NB4 (cell line): ENCODE measurements at regions not wholly inside any gene's neighbourhood (a gene's known extent, or its start where the extent isn't known, plus 50 kb on each side); places are given as distances from the start of the nearest gene placed in this dataset.

Experiments
- DNase-seq: peaks from one replicate; pipeline ENCODE4 v3.0.0; 2010; ENCODE audit warnings: low read depth
- H3K4me3 ChIP-seq: one replicate; pipeline ENCODE4 v1.5.1; 2011; ENCODE audit warnings: mild to moderate bottlenecking, low read depth, low read length, moderate library complexity
- MYC ChIP-seq: IDR thresholded peaks from 2 replicates; pipeline ENCODE4 v1.6.1; 2011; ENCODE audit warnings: low read depth, low read length
- POLR2A ChIP-seq: IDR thresholded peaks from 2 replicates; pipeline ENCODE4 v1.6.1; 2011; ENCODE audit warnings: mild to moderate bottlenecking; ENCODE audit not compliant: insufficient read length; ENCODE audit errors: extremely low read depth
- TF ChIP-seq, protein P1 (sequence below): IDR thresholded peaks from one replicate; pipeline ENCODE4 v1.5.1; 2012; ENCODE audit warnings: low read depth, low read length
- TF ChIP-seq, protein P2 (sequence below): IDR thresholded peaks from 2 replicates; pipeline ENCODE4 v1.6.1; 2011; ENCODE audit warnings: low read depth, low read length

DNA sequence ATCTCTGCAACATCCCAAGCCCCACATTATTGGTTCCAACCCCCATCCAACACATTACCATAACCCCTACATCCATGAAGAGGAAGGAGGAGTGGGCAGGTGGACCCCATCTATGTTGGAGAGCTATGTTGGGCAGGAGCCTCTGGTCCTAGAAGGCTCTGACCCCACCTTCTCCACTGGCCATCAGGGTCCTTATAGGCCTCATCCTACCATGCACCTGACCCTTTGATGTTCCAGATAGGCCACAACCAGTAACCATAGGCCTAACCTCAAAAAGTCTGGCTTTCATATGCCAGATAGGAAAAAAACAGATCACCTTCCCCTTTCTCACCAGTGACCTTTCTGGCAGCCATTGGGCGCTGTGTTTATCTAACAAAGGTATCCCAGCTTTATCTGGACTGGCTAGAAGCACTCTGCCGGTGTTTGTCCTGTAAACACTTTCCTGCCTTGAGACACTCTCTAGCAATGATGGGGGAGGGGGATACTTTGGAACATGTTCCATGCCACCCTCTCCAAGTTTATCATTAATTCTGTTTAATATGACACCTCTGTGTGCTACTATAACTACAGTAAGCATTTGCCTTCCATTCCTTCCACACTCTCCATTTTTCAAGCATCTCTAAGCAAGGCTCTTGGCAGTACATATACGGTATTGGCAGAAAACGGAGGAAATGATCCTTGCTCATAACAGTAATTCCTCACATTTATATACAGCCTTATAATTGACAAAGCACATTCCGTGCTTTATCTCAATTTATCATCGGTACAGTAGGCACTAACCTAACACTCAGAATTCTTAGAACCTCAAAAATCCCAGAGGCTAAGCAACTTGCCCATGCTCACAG is 377.1 kb downstream of the VPS13C start:
- no peak overlapping the region for H3K4me3 ChIP-seq
- TF ChIP-seq, protein P1, sequence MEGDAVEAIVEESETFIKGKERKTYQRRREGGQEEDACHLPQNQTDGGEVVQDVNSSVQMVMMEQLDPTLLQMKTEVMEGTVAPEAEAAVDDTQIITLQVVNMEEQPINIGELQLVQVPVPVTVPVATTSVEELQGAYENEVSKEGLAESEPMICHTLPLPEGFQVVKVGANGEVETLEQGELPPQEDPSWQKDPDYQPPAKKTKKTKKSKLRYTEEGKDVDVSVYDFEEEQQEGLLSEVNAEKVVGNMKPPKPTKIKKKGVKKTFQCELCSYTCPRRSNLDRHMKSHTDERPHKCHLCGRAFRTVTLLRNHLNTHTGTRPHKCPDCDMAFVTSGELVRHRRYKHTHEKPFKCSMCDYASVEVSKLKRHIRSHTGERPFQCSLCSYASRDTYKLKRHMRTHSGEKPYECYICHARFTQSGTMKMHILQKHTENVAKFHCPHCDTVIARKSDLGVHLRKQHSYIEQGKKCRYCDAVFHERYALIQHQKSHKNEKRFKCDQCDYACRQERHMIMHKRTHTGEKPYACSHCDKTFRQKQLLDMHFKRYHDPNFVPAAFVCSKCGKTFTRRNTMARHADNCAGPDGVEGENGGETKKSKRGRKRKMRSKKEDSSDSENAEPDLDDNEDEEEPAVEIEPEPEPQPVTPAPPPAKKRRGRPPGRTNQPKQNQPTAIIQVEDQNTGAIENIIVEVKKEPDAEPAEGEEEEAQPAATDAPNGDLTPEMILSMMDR: no peak
- no peak for TF ChIP-seq POLR2A
- no peak for TF ChIP-seq MYC
- TF ChIP-seq, protein P2, sequence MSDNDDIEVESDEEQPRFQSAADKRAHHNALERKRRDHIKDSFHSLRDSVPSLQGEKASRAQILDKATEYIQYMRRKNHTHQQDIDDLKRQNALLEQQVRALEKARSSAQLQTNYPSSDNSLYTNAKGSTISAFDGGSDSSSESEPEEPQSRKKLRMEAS: no peak
- no peak for DNase-seq

DNA sequence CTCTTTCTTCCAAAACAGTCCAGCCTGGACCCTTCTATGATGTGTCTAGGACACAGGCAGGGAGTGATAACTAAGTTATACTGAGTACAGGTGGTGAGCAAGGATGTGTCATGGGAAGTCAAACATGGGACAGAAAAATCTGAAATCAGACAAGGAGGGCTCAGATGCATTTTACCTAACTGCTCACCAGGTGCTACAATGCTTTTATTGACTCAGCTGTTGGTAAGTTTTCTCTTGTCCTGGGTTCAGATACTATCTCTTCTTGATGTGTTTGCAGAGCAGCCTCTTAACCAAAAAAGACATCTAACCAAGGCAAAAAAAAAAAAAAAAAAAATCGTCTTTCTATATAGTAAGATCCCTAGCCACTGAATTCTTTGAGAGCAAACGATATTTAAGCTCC is 378.6 kb downstream of the VPS13C start:
- no peak for DNase-seq
- no peak overlapping the region for H3K4me3 ChIP-seq
- TF ChIP-seq POLR2A (no peak), MYC (no peak)
- TF ChIP-seq, protein P2: no peak
- TF ChIP-seq, protein P1: no peak

DNA sequence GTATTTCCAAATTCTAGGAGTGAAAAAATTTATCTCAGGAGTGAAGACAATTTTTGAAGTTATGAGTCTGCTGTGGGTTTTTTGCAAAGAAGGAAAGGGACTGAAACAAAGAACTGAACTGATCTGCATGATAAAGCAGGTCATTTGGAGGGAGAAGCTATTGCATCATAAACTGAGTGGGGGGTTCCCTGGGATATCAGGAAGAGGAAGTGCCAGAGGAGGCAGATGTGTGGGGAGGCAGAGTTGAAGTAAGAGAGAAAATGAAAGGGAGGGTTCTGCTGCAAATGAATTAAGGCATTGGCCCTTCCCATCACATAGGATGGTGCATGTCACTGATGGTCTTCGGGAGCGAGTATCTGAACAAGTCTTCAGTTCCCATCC is 379.2 kb downstream of the VPS13C start:
- TF ChIP-seq POLR2A (no peak), MYC (no peak)
- TF ChIP-seq, protein P2: no peak
- TF ChIP-seq, protein P1: no peak
- H3K4me3 ChIP-seq: no peak overlapping the region
- peak; percentile 73 for DNase-seq

DNA sequence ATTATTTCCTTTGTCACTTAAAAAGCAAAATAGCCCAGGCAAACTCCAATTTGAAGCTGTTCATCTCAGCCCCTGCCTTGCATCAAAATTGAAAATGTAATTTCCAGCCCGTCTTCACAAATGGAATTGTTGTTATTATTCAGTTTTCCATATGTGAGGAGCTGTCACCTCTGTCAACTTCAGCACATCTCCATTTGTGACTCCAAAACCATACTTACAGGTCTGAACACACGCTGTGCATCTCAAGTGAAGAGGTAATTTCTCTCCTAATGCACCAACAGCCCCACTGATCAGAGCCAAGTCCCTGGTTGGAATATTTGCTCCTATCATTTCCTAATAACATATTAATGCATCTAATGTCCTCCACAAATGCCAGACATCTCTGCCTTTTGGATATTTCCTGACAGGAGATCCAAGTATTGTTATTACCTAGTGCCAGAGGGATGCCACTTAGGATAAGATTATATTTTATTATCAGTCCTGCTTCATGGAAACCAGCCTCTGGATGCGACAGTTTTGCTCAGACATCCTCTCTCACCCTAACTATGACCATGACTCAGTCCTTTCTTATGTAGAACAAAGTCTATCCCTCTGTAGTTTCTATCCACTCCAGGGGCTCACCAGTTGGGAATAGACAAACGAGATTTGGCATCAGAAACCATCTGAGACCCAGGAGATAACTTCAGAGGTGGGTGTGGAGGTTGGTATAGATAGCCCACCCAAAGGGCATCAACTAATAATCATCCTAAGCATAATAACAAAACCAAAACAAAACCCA is 379.8 kb downstream of the VPS13C start:
- no peak overlapping the region for H3K4me3 ChIP-seq
- TF ChIP-seq, protein P2: no peak
- TF ChIP-seq, protein P1: no peak
- no peak for DNase-seq

DNA sequence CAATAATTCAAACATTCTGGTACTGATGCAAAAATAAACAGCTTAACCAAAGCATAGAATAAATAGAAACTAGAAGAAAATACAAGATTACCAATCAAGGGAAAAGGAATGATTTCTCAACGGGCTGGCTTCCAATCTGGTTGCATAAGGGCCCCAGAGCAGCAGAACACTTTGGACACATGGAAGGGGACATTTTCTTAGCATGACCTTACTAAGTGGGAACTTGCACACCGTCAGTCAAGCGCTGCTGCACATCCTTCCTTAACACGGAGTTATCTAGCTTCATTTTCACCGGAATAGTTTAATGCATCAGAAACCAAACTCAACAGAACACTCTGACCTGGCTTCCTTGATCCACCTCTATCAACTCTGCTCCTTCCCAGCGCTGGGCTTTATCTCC is 388.5 kb downstream of the VPS13C start:
- DNase-seq: no peak
- H3K4me3 ChIP-seq: no peak overlapping the region
- TF ChIP-seq POLR2A: no peak
- TF ChIP-seq, protein P2: no peak
- no peak for TF ChIP-seq MYC
- TF ChIP-seq, protein P1: no peak
